H1 (cell line): ENCODE measurements at regions not wholly inside any gene's neighbourhood (a gene's known extent, or its start where the extent isn't known, plus 50 kb on each side); places are given as distances from the start of the nearest gene placed in this dataset.

Experiments
- CTCF ChIA-PET: fragments of 300-600 bp; sonication (Branson Sonifier 250); formaldehyde crosslinking; loops from one replicate; lab custom pipeline; 2021; ENCODE audit not compliant: partially characterized antibody; lab: Charles Lee
- POLR2A ChIA-PET: fragments of 300-600 bp; sonication (Branson Sonifier 250); formaldehyde crosslinking; loops from one replicate; lab custom pipeline; 2021; ENCODE audit warnings: inconsistent platforms; ENCODE audit not compliant: partially characterized antibody; lab: Charles Lee
- DNase-seq, 2 experiments: peaks; one replicate each; pipeline versions ENCODE4 v3.0.0 to v3.0.0-alpha.2; 2010 to 2022; ENCODE audit warnings: low spot score in 2 of 2, low read depth in 1 of 2, mixed read lengths in 1 of 2
- FAIRE-seq: peaks from 2 replicates; lab custom pipeline; 2011; peaks lifted over from hg19 to GRCh38; lab: Jason Lieb, UNC
- H2AFZ ChIP-seq: 2 replicates; pipeline ENCODE4 v1.8.1; 2012; ENCODE audit warnings: low read length, inconsistent platforms
- H2AK5ac ChIP-seq: 2 replicates; pipeline ENCODE4 v1.6.1; 2013; ENCODE audit warnings: low read depth, low read length
- H2BK120ac ChIP-seq: replicated peaks from 2 replicates; pipeline ENCODE3; 2013; ENCODE audit warnings: low read depth, low read length, inconsistent platforms
- H2BK12ac ChIP-seq: 2 replicates; pipeline ENCODE4 v1.6.1; 2013; ENCODE audit warnings: low read depth, low read length
- H2BK15ac ChIP-seq: 2 replicates; pipeline ENCODE4 v1.6.1; 2013; ENCODE audit warnings: low read length
- H2BK20ac ChIP-seq: 2 replicates; pipeline ENCODE4 v1.6.1; 2013; ENCODE audit warnings: low read length
- H2BK5ac ChIP-seq: 2 replicates; pipeline ENCODE4 v1.6.1; 2013; ENCODE audit warnings: low read depth, low read length
- H3K14ac ChIP-seq: 2 replicates; pipeline ENCODE4 v1.6.1; 2013; ENCODE audit warnings: inconsistent platforms; ENCODE audit not compliant: insufficient read length
- H3K18ac ChIP-seq: 2 replicates; pipeline ENCODE4 v1.6.1; 2013; ENCODE audit warnings: low read length; ENCODE audit errors: extremely low read depth
- H3K23ac ChIP-seq: 2 replicates; pipeline ENCODE4 v1.6.1; 2013; ENCODE audit warnings: inconsistent platforms; ENCODE audit not compliant: insufficient read length
- H3K23me2 ChIP-seq: 2 replicates; pipeline ENCODE4 v1.6.1; 2013; ENCODE audit warnings: low read depth, low read length
- H3K27ac ChIP-seq: 2 replicates; pipeline ENCODE4 v1.6.1; 2011; ENCODE audit warnings: low read depth, low read length, inconsistent platforms
- H3K27me3 ChIP-seq, 4 experiments: replicated peaks in 1 of 4; 1 replicate in 1 of 4; 2 replicates in 3 of 4; pipeline versions ENCODE4 v1.6.1 to v1.8.1; 2011 to 2013; ENCODE audit warnings: low read length in 3 of 4, mild to moderate bottlenecking in 3 of 4, inconsistent platforms in 2 of 4, mixed read lengths in 2 of 4, moderate library complexity in 1 of 4; ENCODE audit not compliant: control insufficient read depth in 3 of 4, insufficient read depth in 3 of 4; ENCODE audit errors: extremely low read depth in 1 of 4
- H3K36me3 ChIP-seq, 4 experiments: 2 replicates each; pipeline versions ENCODE4 v1.6.1 to v1.8.1; 2011 to 2013; ENCODE audit warnings: mild to moderate bottlenecking in 4 of 4, low read length in 3 of 4, moderate library complexity in 2 of 4, control low read depth in 1 of 4, inconsistent platforms in 1 of 4; ENCODE audit not compliant: insufficient read depth in 4 of 4, control insufficient read depth in 2 of 4
- H3K4ac ChIP-seq: replicated peaks from 2 replicates; pipeline ENCODE3; 2013; ENCODE audit warnings: low read length, low read depth, mixed read lengths, inconsistent platforms; ENCODE audit not compliant: insufficient read length
- H3K4me1 ChIP-seq, 4 experiments: replicated peaks in 1 of 4; 1 replicate in 1 of 4; 2 replicates in 3 of 4; pipeline versions ENCODE4 v1.6.1 to v1.8.1; 2011 to 2013; ENCODE audit warnings: low read length in 3 of 4, inconsistent platforms in 2 of 4, mixed read lengths in 1 of 4; ENCODE audit not compliant: insufficient read depth in 4 of 4, control insufficient read depth in 3 of 4
- H3K4me2 ChIP-seq, 2 experiments: 2 replicates each; pipeline versions ENCODE4 v1.6.1 to v1.8.1; 2011 to 2013; ENCODE audit warnings: low read depth in 2 of 2, low read length in 2 of 2, control low read depth in 1 of 2, inconsistent platforms in 1 of 2, mild to moderate bottlenecking in 1 of 2; ENCODE audit not compliant: insufficient read depth in 1 of 2
- H3K4me3 ChIP-seq, 4 experiments: fragments of 200-600, 300-600 bp in 1 of 4; sonication (generic), shearing (Covaris generic), sonication (Bioruptor Twin) in 1 of 4; 2 replicates each; pipeline versions ENCODE4 v1.5.1 to v1.8.1; 2011 to 2016; ENCODE audit warnings: low read length in 4 of 4, low read depth in 3 of 4, control low read depth in 2 of 4, inconsistent platforms in 2 of 4, mild to moderate bottlenecking in 2 of 4, mixed read lengths in 1 of 4, moderate library complexity in 1 of 4; ENCODE audit not compliant: insufficient read depth in 2 of 4; ENCODE audit errors: extremely low read depth in 1 of 4
- H3K56ac ChIP-seq: replicated peaks from 2 replicates; pipeline ENCODE3; 2013; ENCODE audit warnings: low read depth, mild to moderate bottlenecking, mixed read lengths, low read length, inconsistent platforms; ENCODE audit not compliant: insufficient read length
- H3K79me1 ChIP-seq: 2 replicates; pipeline ENCODE4 v1.6.1; 2013; ENCODE audit warnings: low read depth, low read length, control low read depth
- H3K79me2 ChIP-seq, 2 experiments: 2 replicates each; pipeline versions ENCODE4 v1.6.1 to v1.8.1; 2012 to 2013; ENCODE audit warnings: low read length in 2 of 2, mild to moderate bottlenecking in 2 of 2, inconsistent platforms in 1 of 2; ENCODE audit not compliant: insufficient read depth in 2 of 2, control insufficient read depth in 1 of 2
- H3K9ac ChIP-seq, 4 experiments: replicated peaks in 1 of 4; 1 replicate in 1 of 4; 2 replicates in 3 of 4; pipeline versions ENCODE4 v1.6.1 to v1.8.1; 2011 to 2013; ENCODE audit warnings: low read depth in 3 of 4, low read length in 3 of 4, control low read depth in 2 of 4, mild to moderate bottlenecking in 2 of 4, moderate library complexity in 2 of 4, inconsistent platforms in 1 of 4; ENCODE audit errors: extremely low read depth in 1 of 4
- H3K9me3 ChIP-seq, 2 experiments: 2 replicates each; pipeline versions ENCODE4 v1.6.1 to v1.8.1; 2012 to 2013; ENCODE audit warnings: mild to moderate bottlenecking in 2 of 2, moderate library complexity in 2 of 2, control low read depth in 1 of 2, inconsistent platforms in 1 of 2, low read depth in 1 of 2, low read length in 1 of 2, mixed read lengths in 1 of 2; ENCODE audit not compliant: insufficient read depth in 2 of 2
- H4K20me1 ChIP-seq, 2 experiments: replicated peaks in 1 of 2; 2 replicates each; pipeline versions ENCODE3 to v1.8.1; 2011 to 2013; ENCODE audit warnings: inconsistent platforms in 2 of 2, low read length in 2 of 2, mild to moderate bottlenecking in 1 of 2; ENCODE audit not compliant: insufficient read depth in 2 of 2, control insufficient read depth in 1 of 2
- H4K5ac ChIP-seq: 2 replicates; pipeline ENCODE4 v1.6.1; 2013; ENCODE audit warnings: low read length, low read depth, mixed read lengths, inconsistent platforms; ENCODE audit not compliant: insufficient read length
- H4K8ac ChIP-seq: 2 replicates; pipeline ENCODE4 v1.8.0; 2013; ENCODE audit warnings: mild to moderate bottlenecking, moderate library complexity, low read length, inconsistent platforms; ENCODE audit not compliant: insufficient read depth; ENCODE audit errors: extremely low read depth
- H4K91ac ChIP-seq: replicated peaks from 2 replicates; pipeline ENCODE3; 2013; ENCODE audit warnings: low read length, mixed read lengths, inconsistent platforms; ENCODE audit not compliant: insufficient read length
- CHD2 ChIP-seq: IDR thresholded peaks from 2 replicates; pipeline ENCODE4 v1.6.1; 2012; ENCODE audit warnings: low read length, improper control_type of control experiment
- HDAC2 ChIP-seq, 2 experiments: fragments of 300-600 bp in 1 of 2; sonication (generic) in 1 of 2; IDR thresholded peaks; 2 replicates each; pipeline ENCODE4 v1.6.1; 2011 to 2012; ENCODE audit warnings: low read depth in 2 of 2, low read length in 2 of 2, mild to moderate bottlenecking in 2 of 2, moderate library complexity in 2 of 2, borderline replicate concordance in 1 of 2, inconsistent platforms in 1 of 2
- SP2 ChIP-seq: IDR thresholded peaks from 2 replicates; pipeline ENCODE4 v1.6.1; 2012; ENCODE audit warnings: mild to moderate bottlenecking, low read length, inconsistent platforms
- SP4 ChIP-seq: IDR thresholded peaks from 2 replicates; pipeline ENCODE4 v1.6.1; 2012; ENCODE audit warnings: low read length, inconsistent platforms
- WGBS, 2 experiments: shearing (Covaris generic) in 1 of 2; methylation state at CpG; one replicate each; pipeline versions ENCODE4 v1.1.6 to v1.1.7; 2013 to 2015; ENCODE audit warnings: low lambda C conversion rate in 2 of 2, mixed read lengths in 2 of 2, inconsistent platforms in 1 of 2, low coverage in 1 of 2, missing lambda C conversion rate in 1 of 2; ENCODE audit not compliant: insufficient replicate concordance in 2 of 2, insufficient coverage in 1 of 2, insufficient read length in 1 of 2; ENCODE audit errors: extremely low coverage in 1 of 2, missing lambda C conversion rate in 1 of 2; 5-methylcytosine and 5-hydroxymethylcytosine counted together
- TF ChIP-seq, protein P1 (sequence below): IDR thresholded peaks from 2 replicates; pipeline ENCODE4 v1.6.1; 2012; ENCODE audit warnings: inconsistent platforms
- TF ChIP-seq, protein P2 (sequence below): IDR thresholded peaks from 2 replicates; pipeline ENCODE4 v1.6.1; 2011; ENCODE audit warnings: low read length, improper control_type of control experiment

DNA sequence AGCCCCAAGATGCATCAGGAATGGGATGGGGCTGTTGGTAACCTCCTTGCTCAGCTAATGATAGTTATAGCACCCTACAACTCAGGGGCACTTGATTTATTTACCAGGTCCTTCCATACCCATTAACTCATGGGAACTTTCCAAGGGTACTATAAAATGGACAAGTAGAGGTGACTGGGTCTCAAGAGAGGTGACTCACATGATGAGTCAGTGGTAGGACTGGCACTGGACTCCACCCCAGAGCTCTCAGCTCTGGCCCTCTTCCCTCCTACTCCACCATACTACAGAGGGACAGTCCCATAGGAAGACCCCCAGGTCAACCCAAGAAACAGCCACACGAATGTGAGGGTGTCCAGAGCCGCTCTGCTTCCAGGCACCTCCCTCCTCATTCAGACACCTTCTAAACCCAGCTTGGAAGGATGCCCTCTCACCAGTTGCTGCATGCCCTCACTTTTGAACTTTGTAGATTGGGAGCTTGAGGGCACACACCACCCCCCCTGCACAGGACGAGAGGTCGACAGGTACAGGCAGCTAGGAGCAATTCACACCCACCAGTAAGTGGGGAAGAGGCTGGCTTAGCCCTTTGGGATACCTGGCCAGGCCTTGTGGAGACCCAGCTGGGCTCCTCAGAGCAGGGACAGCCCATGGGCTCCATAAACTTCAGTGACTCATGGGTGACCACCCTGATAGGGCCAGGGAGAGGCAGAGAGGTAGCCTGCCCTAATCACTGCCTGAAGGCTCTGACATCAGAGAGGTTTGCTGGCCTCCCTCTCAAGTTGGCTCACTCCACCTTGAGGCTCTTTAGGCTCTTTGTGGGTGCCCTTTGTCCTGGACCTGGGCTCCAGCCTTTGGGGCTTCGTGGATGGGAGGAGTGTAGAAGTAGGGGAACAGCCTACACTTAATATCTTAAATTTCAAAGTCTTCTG lies 81.6 kb upstream of the MLN start:
- no peak overlapping the region for H3K4me3 ChIP-seq
- H3K23me2 ChIP-seq: no peaks in the 10 kb centered on the region
- peaks cover 0 to 4% (median 0%) of the 10 kb centered on the region in 4 experiments; a peak in 1 of 7 replicates for H3K4me1 ChIP-seq
- H3K56ac ChIP-seq: no peak overlapping the region
- no peak overlapping the region for H2BK5ac ChIP-seq
- no peak overlapping the region for H3K14ac ChIP-seq
- FAIRE-seq: no peak
- no peaks in the 10 kb centered on the region for H3K27me3 ChIP-seq
- TF ChIP-seq HDAC2 (IDR thresholded peaks at IDR 0.05; ENCODE audit: borderline replicate concordance in 1 of 2, low read depth in 2 of 2, low read length in 2 of 2) (no peak), CHD2 (no peak), SP4 (no peak), SP2 (no peak)
- TF ChIP-seq, protein P1, sequence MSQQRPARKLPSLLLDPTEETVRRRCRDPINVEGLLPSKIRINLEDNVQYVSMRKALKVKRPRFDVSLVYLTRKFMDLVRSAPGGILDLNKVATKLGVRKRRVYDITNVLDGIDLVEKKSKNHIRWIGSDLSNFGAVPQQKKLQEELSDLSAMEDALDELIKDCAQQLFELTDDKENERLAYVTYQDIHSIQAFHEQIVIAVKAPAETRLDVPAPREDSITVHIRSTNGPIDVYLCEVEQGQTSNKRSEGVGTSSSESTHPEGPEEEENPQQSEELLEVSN: no peak
- TF ChIP-seq, protein P2, sequence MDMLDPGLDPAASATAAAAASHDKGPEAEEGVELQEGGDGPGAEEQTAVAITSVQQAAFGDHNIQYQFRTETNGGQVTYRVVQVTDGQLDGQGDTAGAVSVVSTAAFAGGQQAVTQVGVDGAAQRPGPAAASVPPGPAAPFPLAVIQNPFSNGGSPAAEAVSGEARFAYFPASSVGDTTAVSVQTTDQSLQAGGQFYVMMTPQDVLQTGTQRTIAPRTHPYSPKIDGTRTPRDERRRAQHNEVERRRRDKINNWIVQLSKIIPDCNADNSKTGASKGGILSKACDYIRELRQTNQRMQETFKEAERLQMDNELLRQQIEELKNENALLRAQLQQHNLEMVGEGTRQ: no peak
- no peak overlapping the region for H3K4me2 ChIP-seq
- no peaks in the 10 kb centered on the region for H3K79me1 ChIP-seq
- H3K4ac ChIP-seq: no peak overlapping the region
- H2AFZ ChIP-seq: no peak overlapping the region
- H2AK5ac ChIP-seq: no peak overlapping the region
- 0 out of 2 replicates have a peak overlapping the region, but pooled peaks have one; percentile 28 for H4K8ac ChIP-seq
- no peak overlapping the region for H2BK12ac ChIP-seq
- H2BK20ac ChIP-seq: no peak overlapping the region
- H3K18ac ChIP-seq: no peak overlapping the region; the same call in 1 of the 2 replicates
- H3K36me3 ChIP-seq: no peaks in the 10 kb centered on the region
- POLR2A ChIA-PET: interaction anchor here (0.7 kb wide), 1 partner anchor 40 kb away, joined by 3 read pairs; no protein-coding TSS in a partner anchor
- no peaks in the 10 kb centered on the region for H3K9me3 ChIP-seq
- no peak overlapping the region for H4K91ac ChIP-seq
- no peak for DNase-seq
- CTCF ChIA-PET: interaction anchor here (0.7 to 1.4 kb wide), 3 partner anchors 114 to 1564 kb away, joined by 3 read pairs; no protein-coding TSS in a partner anchor
- no peak overlapping the region for H3K23ac ChIP-seq
- H2BK120ac ChIP-seq: no peak overlapping the region
- H4K20me1 ChIP-seq: no peaks in the 10 kb centered on the region
- H3K79me2 ChIP-seq: no peaks in the 10 kb centered on the region
- no peak overlapping the region for H4K5ac ChIP-seq
- H2BK15ac ChIP-seq: no peak overlapping the region
- no peak overlapping the region for H3K27ac ChIP-seq
- H3K9ac ChIP-seq: no peak overlapping the region
- 92% methylated on average over 5 of the region's 5 CpGs; no CpG with 5 or more reads in 1 of the 2 experiments for WGBS, 2 experiments
